ENCODE measurements at regions not wholly inside any gene's neighbourhood (a gene's known extent, or its start where the extent isn't known, plus 50 kb on each side); places are given as distances from the start of the nearest gene placed in this dataset.
"Not testable (repeated sequence)": the region's sequence is repeated elsewhere in the genome, so short reads cannot be mapped to it uniquely, and the experiment has no call there.

- DNase-seq (ENCODE audit: low spot score), result not testable (repeated sequence)
Observed at GRCh38 chr3:6428276-6428675, 432.6 kb upstream of the GRM7 start.

GRCh38 chr3:6435951-6436350 is 425.0 kb upstream of the GRM7 start:
- no peak for DNase-seq (ENCODE audit: low spot score)

- no peak for DNase-seq (ENCODE audit: low spot score)
Observed at GRCh38 chr3:6437631-6438030, 423.3 kb upstream of the GRM7 start.

- DNase-seq (ENCODE audit: low spot score), result no peak
Observed at GRCh38 chr3:6438031-6438430, 422.9 kb upstream of the GRM7 start.

GRCh38 chr3:6439226-6439625 is 421.7 kb upstream of the GRM7 start:
- no peak for DNase-seq (ENCODE audit: low spot score)

- DNase-seq (ENCODE audit: low spot score), result no peak
Observed at GRCh38 chr3:6439824-6440223, 421.1 kb upstream of the GRM7 start.

- no peak for DNase-seq (ENCODE audit: low spot score)
Observed at GRCh38 chr3:6444888-6445658, 415.8 kb upstream of the GRM7 start.

GRCh38 chr3:6447166-6447801 is 413.6 kb upstream of the GRM7 start:
- DNase-seq (ENCODE audit: low spot score), result no peak

GRCh38 chr3:6448011-6448410 is 412.9 kb upstream of the GRM7 start:
- DNase-seq (ENCODE audit: low spot score), result no peak

GRCh38 chr3:6449099-6449498 is 411.8 kb upstream of the GRM7 start:
- DNase-seq (ENCODE audit: low spot score), result no peak

- no peak for DNase-seq (ENCODE audit: low spot score)
Observed at GRCh38 chr3:6452974-6453373, 407.9 kb upstream of the GRM7 start.

GRCh38 chr3:6455031-6455430 is 405.9 kb upstream of the GRM7 start:
- DNase-seq (ENCODE audit: low spot score), result no peak

- no peak for DNase-seq (ENCODE audit: low spot score)
Observed at GRCh38 chr3:6467186-6467585, 393.7 kb upstream of the GRM7 start.

- DNase-seq (ENCODE audit: low spot score), result no peak
Observed at GRCh38 chr3:6468589-6468988, 392.3 kb upstream of the GRM7 start.

- no peak for DNase-seq (ENCODE audit: low spot score)
Observed at GRCh38 chr3:6471744-6472143, 389.2 kb upstream of the GRM7 start.

- not testable (repeated sequence) for DNase-seq (ENCODE audit: low spot score)
Observed at GRCh38 chr3:6490487-6491327, 370.2 kb upstream of the GRM7 start.

- no peak for DNase-seq (ENCODE audit: low spot score)
Observed at GRCh38 chr3:6491768-6492167, 369.1 kb upstream of the GRM7 start.

- no peak for DNase-seq (ENCODE audit: low spot score)
Observed at GRCh38 chr3:6492306-6492705, 368.6 kb upstream of the GRM7 start.

- DNase-seq (ENCODE audit: low spot score), result not testable (repeated sequence)
Observed at GRCh38 chr3:6498944-6499343, 362.0 kb upstream of the GRM7 start.

- DNase-seq (ENCODE audit: low spot score), result no peak
Observed at GRCh38 chr3:6504347-6504746, 356.6 kb upstream of the GRM7 start.

GRCh38 chr3:6504834-6505233 is 356.1 kb upstream of the GRM7 start:
- no peak for DNase-seq (ENCODE audit: low spot score)

- no peak for DNase-seq (ENCODE audit: low spot score)
Observed at GRCh38 chr3:6508410-6508759, 352.5 kb upstream of the GRM7 start.

- DNase-seq (ENCODE audit: low spot score), result no peak
Observed at GRCh38 chr3:6509576-6509975, 351.3 kb upstream of the GRM7 start.

Data from CD4-positive, alpha-beta T cell treated with Interleukin-2 at 100 ng/mL for 4 hours (primary cell).